ENCODE measurements at regions not wholly inside any gene's neighbourhood (a gene's known extent, or its start where the extent isn't known, plus 50 kb on each side); places are given as distances from the start of the nearest gene placed in this dataset.

DNA sequence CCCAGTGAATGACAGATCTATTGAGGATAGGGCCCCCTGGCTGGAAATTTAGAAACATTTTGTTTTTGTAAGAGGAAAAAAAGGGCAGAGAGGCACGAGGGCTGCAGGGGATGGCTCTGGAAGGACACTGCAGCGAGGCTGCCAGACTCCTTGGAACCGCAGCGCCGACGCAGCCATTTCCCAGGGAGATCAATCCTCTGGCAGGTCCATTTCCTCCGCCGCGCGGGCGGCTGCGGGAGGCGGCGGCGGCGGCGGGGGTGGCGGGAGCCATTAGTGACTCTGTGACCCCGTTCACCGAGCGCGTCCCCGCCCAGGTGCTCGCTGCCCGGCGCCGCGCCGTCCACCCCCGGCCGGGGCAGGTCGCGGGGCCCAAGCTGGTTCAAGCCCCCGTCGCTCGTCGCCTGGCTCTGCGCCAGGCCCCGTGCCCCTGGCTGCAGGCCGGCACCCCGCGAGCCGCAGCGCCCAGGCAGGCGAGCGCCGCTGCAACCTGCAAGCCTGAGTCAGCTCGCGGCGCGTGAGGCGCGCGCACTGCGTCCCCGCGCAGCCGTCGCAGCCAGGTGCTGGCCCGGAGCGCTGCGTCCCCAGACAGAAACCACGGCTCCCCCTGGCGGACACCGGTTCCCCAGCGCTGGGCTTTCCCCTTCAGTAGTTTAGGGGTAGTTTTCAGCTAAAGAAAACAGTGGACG is 192.6 kb downstream of the KATNAL1 start:
- TF ChIP-seq CREB1 (IDR thresholded peaks at IDR 0.05; ENCODE audit: low read depth): no peak
- peak; percentile 74 for TF ChIP-seq NFIC (IDR thresholded peaks at IDR 0.05)
- TF ChIP-seq, protein P1, sequence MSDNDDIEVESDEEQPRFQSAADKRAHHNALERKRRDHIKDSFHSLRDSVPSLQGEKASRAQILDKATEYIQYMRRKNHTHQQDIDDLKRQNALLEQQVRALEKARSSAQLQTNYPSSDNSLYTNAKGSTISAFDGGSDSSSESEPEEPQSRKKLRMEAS (IDR thresholded peaks at IDR 0.05): peak; percentile 83
- peak; percentile 55; the same call in 1 of the 2 replicates for TF ChIP-seq TAF1 (IDR thresholded peaks at IDR 0.05; ENCODE audit: low read depth)
- peak; percentile 83 for TF ChIP-seq RAD21 (IDR thresholded peaks at IDR 0.05; ENCODE audit: low read depth)
- TF ChIP-seq TEAD4 (IDR thresholded peaks at IDR 0.05): peak; percentile 46

DNA sequence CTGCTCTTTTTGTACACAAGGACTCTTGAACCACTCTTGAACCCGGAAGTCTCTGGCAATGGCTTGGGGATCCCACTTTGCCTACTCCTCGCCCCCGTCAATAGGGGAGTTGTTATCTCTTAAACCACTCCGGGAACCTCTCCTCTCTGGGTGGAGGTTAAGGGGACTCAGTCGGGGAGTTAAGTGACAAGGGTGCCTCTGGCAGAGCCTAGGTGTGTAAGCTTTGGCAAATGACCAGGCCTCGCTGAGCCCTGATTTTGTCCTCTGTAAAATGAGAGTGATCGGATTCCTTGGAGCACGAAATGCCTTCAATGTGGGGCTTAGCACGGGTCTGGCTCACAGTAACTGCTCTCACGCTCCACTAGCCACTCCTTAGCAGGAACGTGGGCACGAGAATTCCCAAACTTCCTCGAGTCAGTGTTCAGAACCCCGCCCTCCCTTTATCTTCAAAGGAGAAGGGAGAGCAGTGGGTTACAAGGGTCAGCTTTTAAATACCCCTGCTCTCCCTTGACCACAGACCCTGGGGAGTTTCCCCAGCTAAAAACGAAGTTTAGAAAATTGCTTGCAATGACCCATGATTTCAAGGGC is 193.3 kb downstream of the KATNAL1 start:
- TF ChIP-seq TEAD4 (IDR thresholded peaks at IDR 0.05) (no peak), TCF12 (IDR thresholded peaks at IDR 0.05; ENCODE audit: low read depth) (no peak), EP300 (IDR thresholded peaks at IDR 0.05; ENCODE audit: borderline replicate concordance) (no peak), TAF1 (IDR thresholded peaks at IDR 0.05; ENCODE audit: low read depth) (no peak), FOXM1 (IDR thresholded peaks at IDR 0.05; ENCODE audit: borderline replicate concordance, low read depth) (no peak), CEBPB (IDR thresholded peaks at IDR 0.05) (no peak), RAD21 (IDR thresholded peaks at IDR 0.05; ENCODE audit: low read depth) (no peak), YY1 (IDR thresholded peaks at IDR 0.05; ENCODE audit: low read depth) (no peak), ZBTB7A (IDR thresholded peaks at IDR 0.05; ENCODE audit: low read depth) (no peak), NFIC (IDR thresholded peaks at IDR 0.05) (no peak), CREB1 (IDR thresholded peaks at IDR 0.05; ENCODE audit: low read depth) (no peak), EGR1 (IDR thresholded peaks at IDR 0.05) (no peak)
- TF ChIP-seq, protein P1 (IDR thresholded peaks at IDR 0.05): no peak
- TF ChIP-seq, protein P2, sequence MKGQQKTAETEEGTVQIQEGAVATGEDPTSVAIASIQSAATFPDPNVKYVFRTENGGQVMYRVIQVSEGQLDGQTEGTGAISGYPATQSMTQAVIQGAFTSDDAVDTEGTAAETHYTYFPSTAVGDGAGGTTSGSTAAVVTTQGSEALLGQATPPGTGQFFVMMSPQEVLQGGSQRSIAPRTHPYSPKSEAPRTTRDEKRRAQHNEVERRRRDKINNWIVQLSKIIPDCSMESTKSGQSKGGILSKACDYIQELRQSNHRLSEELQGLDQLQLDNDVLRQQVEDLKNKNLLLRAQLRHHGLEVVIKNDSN (IDR thresholded peaks at IDR 0.05): no peak
- TF ChIP-seq, protein P3, sequence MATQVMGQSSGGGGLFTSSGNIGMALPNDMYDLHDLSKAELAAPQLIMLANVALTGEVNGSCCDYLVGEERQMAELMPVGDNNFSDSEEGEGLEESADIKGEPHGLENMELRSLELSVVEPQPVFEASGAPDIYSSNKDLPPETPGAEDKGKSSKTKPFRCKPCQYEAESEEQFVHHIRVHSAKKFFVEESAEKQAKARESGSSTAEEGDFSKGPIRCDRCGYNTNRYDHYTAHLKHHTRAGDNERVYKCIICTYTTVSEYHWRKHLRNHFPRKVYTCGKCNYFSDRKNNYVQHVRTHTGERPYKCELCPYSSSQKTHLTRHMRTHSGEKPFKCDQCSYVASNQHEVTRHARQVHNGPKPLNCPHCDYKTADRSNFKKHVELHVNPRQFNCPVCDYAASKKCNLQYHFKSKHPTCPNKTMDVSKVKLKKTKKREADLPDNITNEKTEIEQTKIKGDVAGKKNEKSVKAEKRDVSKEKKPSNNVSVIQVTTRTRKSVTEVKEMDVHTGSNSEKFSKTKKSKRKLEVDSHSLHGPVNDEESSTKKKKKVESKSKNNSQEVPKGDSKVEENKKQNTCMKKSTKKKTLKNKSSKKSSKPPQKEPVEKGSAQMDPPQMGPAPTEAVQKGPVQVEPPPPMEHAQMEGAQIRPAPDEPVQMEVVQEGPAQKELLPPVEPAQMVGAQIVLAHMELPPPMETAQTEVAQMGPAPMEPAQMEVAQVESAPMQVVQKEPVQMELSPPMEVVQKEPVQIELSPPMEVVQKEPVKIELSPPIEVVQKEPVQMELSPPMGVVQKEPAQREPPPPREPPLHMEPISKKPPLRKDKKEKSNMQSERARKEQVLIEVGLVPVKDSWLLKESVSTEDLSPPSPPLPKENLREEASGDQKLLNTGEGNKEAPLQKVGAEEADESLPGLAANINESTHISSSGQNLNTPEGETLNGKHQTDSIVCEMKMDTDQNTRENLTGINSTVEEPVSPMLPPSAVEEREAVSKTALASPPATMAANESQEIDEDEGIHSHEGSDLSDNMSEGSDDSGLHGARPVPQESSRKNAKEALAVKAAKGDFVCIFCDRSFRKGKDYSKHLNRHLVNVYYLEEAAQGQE (IDR thresholded peaks at IDR 0.05; ENCODE audit: low read depth): no peak

DNA sequence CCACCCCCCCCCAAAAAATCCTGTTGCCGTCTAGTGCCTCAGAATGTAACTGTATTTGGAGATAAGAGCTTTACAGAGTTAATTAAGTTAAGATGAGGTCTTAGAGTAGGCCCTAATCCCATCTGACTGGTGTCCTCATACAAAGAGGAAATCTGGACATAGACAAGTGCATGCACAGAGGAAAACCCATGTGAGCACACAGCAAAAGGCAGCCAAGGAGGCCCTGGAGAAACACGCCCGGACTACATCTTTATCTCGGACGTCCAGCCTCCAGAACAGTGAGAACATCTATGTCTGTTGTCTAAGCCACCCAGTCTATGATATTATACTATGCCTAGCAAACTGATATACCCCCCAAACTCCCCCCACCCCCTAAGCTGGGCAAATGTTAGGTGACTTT is 193.8 kb downstream of the KATNAL1 start:
- TF ChIP-seq NFIC (IDR thresholded peaks at IDR 0.05): no peak
- no peak for TF ChIP-seq FOXM1 (IDR thresholded peaks at IDR 0.05; ENCODE audit: borderline replicate concordance, low read depth)
- TF ChIP-seq ZBTB7A (IDR thresholded peaks at IDR 0.05; ENCODE audit: low read depth): no peak
- TF ChIP-seq, protein P1 (IDR thresholded peaks at IDR 0.05): no peak
- TF ChIP-seq EGR1 (IDR thresholded peaks at IDR 0.05): no peak

DNA sequence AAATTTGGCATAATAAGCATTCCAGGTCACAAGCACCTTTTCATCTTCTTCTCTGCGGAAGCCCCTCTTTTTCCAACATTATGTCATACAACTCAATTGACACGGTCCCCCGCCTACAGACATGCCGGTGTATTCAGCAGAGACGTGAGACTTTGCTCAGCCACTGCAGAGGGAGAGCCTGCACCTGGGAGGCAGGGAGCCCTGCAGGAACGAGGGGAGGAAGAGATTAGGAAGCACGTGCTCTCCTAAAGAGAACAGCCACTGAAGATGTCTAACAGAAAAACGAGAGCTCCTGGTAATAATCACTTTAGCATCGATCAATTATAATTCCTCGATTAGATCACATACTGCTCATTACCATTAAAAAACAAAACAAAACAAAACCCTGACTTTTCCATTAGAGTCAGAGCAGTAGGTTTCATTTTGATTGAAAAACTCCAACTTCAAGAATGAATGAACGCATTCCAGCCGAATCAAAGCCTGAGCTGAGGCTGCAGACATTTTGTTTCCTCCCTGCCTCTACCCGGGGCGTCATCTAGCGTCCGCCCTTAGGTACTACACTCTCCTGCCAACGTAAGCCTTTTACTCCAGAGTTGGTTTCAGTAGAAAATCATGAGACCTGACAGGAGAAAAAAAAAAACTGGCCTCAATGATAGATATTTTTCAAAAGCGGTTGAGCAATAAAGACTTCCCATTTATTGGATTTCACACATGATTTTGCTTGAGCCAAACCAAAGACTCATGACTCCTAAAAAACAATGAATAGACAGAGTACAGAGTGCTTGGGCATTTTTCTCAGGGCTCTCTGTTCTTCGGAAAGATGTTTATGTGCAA is 194.5 kb downstream of the KATNAL1 start:
- no peak for TF ChIP-seq EGR1 (IDR thresholded peaks at IDR 0.05)
- no peak for TF ChIP-seq NFIC (IDR thresholded peaks at IDR 0.05)
- TF ChIP-seq TEAD4 (IDR thresholded peaks at IDR 0.05): peak; percentile 34; the same call in 1 of the 2 replicates
- no peak for TF ChIP-seq TAF1 (IDR thresholded peaks at IDR 0.05; ENCODE audit: low read depth)
- TF ChIP-seq CEBPB (IDR thresholded peaks at IDR 0.05): no peak
- no peak for TF ChIP-seq TCF12 (IDR thresholded peaks at IDR 0.05; ENCODE audit: low read depth)
- TF ChIP-seq, protein P1 (IDR thresholded peaks at IDR 0.05): peak; percentile 33
- TF ChIP-seq FOXM1 (IDR thresholded peaks at IDR 0.05; ENCODE audit: borderline replicate concordance, low read depth): no peak
- TF ChIP-seq YY1 (IDR thresholded peaks at IDR 0.05; ENCODE audit: low read depth): peak; percentile 88
- TF ChIP-seq ZBTB7A (IDR thresholded peaks at IDR 0.05; ENCODE audit: low read depth): no peak
- TF ChIP-seq CREB1 (IDR thresholded peaks at IDR 0.05; ENCODE audit: low read depth): no peak
- peak; percentile 91 for TF ChIP-seq RAD21 (IDR thresholded peaks at IDR 0.05; ENCODE audit: low read depth)
- TF ChIP-seq EP300 (IDR thresholded peaks at IDR 0.05; ENCODE audit: borderline replicate concordance): no peak
- TF ChIP-seq, protein P3 (IDR thresholded peaks at IDR 0.05; ENCODE audit: low read depth): no peak
- TF ChIP-seq, protein P2 (IDR thresholded peaks at IDR 0.05): no peak

Data from Ishikawa (cell line).